GM18520 (cell line): ENCODE measurements at regions not wholly inside any gene's neighbourhood (a gene's known extent, or its start where the extent isn't known, plus 50 kb on each side); places are given as distances from the start of the nearest gene placed in this dataset.

ENCODE experiments used
- ATAC-seq: cut with Tn5 transposase; IDR thresholded peaks from one replicate; pipeline ENCODE4 v1.9.1; 2021; ENCODE audit not compliant: unreplicated experiment

DNA sequence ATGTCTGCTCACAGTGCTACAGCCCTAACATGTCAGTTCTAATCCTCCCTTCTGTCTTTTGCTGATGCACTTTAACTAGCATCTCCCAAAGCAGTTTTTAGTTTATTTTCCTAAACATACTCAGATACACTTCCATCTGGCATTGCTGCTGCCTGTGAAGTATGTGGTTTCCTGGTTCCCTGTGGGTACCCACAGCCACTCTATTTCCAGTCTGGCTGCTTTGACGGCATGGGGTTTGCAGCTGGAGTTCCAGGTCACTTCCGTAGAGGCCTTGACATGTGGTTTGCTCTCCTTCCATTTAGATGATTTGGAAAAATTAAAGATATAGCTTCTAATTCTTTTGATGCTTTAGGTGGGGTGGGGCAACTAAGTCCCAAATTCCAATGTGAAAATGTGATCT is 375.5 kb downstream of the PCDH20 start:
- no peak for ATAC-seq

DNA sequence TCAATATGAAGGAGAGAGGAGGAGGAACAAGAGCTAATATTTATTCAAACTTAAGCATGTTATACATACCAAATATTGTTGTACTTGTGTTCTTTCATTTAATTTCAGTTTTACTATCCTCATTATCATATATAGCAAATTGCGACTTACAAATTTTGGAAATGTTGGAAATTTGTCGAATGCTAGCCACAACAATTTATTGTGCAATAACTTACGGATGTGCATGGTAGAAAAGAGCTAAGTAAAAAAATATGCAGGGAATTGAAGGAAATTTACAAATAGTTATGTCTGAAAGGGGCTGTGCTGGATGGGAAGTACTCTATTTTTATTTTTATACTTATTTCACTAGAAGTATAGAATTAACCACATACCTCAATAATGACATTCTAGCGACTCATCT is 376.3 kb downstream of the PCDH20 start:
- no peak for ATAC-seq

DNA sequence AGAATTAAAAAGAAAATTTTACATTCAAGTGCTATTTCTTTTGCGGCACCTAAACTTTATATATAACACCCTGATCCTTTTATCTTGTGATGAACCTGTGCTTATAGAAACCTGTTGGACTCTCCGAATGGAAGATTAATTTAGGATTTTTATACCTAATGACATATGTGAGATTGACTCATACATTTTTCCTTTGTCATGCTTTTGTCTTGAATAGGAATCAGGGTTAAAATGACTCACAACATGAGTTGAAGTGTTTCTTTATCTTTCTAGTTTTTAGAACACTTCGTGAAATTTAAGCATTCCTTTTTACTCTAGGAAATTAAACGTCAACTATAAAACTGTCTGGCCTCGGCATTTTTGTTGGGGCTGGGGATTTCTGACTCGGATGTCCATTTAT is 378.9 kb downstream of the PCDH20 start:
- no peak for ATAC-seq

DNA sequence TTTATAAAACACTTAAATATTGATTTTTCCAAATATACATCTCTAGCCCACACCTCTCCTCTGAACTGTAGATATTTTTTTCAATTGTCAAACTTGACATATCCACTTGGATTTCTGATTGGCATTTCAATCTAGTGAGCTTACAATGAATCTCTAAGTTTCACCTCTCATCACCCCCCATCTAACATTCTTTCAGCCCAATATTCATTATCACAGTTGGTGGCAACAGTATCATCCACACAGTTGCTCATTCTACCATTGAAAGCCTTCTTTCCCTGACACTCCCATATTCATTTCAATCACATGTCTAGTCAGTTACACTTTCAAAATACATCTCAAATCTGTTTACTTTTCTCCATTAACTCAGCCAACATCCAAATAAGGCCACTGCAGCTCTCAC is 385.2 kb downstream of the PCDH20 start:
- ATAC-seq = no peak

DNA sequence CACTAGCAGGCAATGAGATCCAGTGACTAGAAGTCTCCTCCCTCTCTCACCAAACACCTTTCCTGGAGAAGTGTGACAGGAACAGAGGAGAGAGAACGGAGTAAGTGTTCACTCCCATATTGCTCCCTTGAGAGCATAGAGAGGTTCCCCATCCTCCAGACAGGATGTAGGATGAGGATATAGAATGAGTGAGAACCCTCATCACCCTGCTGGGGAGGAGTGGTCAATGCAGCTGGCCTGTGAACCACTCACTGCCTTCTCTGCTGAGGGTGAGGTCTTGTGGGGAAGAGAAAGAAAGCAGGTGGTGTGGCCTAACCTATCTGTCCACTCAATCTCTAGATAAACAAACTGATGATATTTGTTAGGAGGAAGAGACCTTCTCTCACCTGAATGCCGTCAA is 386.6 kb downstream of the PCDH20 start:
- no peak for ATAC-seq

DNA sequence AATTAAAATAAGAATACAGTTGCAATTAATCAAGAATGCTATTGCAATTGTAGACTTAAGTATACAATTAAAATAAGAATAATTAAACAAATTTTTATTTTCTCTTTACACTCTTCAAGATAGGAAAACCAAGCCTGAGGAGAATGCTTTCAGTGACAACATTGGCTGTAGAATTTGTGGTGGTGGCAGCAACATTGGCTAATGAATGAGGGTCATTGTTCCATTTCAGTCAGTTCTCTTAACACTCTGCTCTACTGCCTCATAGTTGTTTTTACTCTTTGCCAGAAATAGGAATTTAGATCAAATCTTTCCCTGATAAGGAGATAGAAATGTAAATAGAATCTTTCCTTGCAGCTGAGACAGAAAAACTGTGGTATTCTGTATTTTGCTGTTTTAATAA is 391.6 kb downstream of the PCDH20 start:
- ATAC-seq = no peak

DNA sequence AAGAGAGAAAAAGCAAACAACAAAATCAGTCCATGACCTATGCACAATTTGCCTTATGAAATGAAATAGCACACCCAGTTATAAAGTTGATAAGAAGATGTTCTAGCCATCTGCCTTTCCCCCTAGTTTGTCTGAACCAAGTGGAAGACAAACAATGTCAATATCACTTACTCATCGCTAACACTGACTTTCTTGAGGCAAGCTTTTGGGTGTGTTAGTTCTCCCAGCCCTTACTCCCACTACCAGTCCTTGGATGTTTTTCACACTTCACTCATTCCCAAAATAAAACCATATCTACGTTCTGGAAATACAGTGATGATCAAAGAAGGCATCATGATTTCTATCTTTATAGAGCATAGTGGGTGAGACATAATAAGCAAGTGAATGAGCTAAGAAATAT is 393.8 kb downstream of the PCDH20 start:
- no peak for ATAC-seq

DNA sequence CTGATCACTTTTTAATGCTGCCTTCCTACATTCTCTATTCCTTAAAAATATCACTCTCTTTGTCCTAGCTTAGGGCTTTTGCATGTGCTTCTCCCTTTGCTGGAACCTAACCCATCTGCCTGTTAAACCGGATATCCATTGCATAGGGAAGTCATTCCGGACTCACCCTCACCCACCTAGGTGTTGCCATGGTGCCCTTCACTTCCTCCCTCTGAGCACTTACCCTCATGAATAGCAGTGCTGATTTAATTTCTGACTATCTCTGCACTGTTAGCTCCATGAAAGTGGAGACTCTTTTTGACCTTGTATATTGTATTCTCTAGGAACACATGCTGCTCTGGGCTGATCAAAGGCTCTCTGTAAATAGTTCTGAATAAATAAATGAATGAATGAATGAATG is 401.9 kb downstream of the PCDH20 start:
- ATAC-seq = no peak

DNA sequence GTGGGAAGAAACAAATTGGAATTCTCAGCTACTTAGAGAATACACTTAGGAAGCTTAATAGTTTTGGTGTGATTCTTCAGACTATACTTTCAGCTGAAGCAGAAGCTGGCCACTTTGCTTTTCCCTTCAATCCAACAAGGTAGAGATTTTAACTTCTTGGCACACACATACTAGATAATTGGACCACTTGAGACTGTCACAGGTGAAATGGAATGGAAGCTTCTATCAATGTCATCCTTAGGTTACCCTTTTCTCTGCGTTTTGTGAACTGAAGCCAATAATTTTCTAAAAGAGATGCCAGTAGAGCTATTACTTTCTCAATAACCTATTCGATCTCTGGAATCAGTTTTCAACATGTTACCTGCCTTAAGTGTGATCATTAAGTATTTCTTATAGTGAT is 405.3 kb downstream of the PCDH20 start:
- no peak for ATAC-seq

DNA sequence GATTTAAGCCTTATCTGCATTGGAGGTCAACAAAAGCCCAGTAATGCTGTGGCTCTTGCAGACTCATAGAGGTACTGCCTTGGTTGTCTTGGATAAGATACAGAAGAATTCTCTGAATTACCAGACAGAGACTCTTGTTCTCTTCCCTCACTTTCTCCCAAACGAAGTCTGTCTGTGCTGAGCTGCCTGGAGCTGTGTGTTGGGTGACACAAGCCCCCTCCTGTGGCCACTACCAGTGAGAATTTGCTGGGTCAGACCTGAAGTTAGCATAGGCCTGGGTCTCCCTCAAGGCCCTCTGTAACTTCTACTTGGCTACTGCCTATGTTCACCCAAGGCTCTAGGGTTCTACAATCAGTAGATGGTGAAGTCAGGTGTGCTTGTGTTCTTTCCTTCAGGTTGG is 413.0 kb downstream of the PCDH20 start:
- no peak for ATAC-seq

DNA sequence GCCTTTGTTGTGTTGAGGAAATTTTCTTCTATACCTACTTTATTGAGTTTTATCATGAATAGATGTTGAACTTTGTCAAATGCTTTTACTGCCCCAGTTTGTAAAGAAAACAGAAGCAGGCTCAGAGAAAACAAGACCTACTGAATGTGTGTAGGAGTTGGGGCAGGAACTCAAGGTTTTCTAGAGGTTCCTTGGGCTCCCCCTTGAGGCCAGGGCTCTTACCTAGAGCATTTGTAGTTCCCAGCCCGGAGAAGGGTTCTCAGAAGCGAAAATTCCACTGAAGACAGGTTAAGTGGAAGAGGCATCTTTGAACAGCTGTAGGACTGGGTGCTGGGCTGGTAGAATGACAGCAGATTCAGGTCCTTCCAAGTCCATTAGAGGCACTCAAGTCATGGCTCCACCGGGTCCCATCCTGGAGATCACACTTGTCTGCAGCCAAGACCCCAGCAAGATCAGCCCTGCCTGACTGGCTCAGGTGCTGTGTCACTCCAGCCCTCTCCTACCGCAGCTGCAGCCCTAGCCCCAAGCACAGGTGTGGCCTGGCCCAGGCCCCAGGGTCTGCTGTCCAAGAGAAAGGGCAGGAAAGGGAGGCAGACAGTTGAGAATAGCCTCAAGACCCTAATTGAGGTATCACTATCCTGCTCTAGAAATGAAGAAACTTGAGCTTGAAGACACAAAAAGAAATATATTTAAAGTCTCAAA is 425.5 kb downstream of the PCDH20 start:
- no peak for ATAC-seq

DNA sequence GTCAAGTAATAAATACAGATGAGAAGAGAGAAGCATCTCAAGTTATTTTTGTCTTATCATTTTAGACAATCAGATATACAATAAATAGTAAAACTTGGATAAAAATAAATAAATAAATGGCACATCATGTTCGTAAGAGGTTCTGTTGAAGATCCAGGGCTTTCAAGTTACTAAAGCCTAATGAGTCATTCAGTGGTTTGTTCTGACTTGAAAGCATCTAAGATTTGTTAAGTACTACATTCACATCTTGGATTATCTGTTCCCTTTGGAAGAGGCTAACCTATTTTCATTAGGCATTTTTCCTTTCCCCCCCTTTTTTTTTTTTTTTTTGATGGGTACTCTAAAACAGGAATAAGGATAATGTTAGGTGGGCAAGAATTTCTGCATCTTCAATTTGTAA is 429.3 kb downstream of the PCDH20 start:
- no peak for ATAC-seq

DNA sequence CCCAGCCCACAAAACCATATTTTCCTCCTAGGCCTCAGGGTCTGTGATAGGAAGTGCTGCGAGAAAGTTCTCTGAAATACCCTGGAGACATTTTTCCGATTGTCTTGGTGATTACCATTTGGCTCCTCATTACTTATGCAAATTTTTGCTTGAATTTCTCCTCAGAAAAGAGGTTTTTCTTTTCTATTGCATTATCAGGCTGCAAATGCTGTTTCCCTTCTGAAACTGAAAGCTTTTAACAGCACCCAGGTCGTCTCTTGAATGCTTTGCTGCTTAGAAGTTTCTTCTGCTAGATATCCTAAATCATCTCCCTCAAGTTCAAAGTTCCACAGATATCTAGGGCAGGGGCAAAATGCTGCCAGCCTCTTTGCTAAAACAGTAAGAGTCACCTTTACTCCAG is 434.2 kb downstream of the PCDH20 start:
- no peak for ATAC-seq

DNA sequence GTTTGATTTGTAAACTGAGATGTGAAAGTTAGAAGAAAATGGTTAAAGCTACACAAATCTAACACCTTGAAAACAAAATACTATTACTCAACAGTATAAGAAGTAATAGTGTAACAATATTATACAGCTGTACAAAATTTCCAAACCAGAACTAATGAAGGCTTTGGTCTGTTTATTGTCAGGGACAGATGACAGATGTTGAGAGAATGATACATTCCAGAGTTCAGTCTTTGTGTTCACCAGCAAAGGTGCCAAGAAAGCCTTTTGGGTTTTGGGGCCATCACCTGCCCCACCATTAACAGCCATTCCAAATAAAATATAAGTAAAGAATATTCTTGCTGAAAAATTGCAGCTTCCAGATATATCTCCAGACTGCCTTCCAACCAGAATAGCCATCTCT is 439.3 kb downstream of the PCDH20 start:
- no peak for ATAC-seq

DNA sequence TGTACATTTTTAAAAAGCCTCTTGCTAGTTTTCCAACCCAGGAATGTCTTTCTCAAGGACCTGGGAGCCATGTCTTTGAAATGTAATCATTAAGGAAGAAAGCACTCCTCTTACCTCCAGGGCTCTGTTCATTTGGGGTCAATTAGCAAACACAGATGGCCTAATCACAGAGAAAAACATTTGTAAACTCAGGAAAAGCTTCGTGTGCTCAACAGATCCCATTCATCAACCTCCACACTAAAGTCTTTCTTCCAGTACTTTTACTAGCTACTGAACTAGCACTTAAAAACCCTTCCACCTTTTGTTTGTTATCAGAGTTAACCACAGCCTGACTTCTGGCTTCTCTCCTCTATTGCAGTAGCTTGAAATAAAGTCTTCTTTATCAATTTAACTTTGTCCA is 441.4 kb downstream of the PCDH20 start:
- no peak for ATAC-seq

DNA sequence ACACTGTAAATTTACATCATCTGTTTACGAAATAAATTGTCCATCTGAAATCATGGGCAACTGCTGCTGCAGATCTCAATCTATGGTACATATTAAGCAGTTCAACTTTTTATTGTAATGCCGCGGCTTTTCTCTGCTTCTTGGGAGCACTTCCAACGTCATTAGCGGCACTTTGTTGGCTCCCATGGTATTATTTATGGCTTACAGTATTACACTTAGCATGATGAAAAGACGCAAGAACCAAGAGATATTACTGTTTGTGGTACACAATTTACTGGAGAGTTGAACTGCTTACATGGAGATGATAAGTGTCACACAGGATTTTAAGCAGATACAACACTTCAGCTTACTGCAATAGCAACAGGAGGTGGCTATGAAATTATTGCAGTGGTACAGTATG is 442.1 kb downstream of the PCDH20 start:
- ATAC-seq = no peak

DNA sequence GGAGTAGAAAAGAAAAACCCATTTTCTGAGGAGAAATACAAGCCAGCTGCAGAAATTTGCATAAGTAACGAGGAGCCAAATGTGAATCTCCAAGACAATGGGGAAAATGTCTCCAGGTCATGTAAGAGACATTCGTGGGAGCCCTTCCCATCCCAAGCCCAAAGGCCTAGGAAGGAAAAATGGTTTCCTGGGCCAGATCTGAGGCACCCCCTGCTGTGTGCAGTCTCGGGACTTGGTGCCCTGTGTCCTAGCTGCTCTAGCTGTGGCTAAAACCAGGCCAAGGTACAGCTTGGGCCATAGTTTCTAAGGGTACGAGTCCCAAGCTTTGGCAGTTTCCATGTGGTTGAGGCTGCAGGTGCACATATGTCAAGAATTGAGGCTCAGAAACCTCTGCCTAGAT is 444.9 kb downstream of the PCDH20 start:
- no peak for ATAC-seq

DNA sequence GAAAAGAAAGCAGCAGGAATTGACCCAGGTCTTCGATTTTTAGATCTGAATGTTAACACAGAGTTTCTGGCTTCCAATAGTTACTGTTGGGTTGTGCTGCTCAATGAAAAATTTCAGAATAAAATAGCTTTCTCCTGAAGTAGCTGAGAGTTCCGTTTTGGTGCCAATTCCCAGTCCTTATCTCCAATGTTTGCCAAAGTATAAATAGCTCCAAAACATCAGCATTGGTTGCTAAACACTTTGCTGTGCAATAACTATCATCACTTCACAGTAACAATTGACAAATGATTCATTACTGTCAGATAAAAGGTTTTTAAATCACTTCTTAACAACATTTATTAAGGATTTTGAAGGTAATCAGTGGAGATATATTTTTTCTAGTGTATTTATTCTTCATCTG is 446.0 kb downstream of the PCDH20 start:
- no peak for ATAC-seq

DNA sequence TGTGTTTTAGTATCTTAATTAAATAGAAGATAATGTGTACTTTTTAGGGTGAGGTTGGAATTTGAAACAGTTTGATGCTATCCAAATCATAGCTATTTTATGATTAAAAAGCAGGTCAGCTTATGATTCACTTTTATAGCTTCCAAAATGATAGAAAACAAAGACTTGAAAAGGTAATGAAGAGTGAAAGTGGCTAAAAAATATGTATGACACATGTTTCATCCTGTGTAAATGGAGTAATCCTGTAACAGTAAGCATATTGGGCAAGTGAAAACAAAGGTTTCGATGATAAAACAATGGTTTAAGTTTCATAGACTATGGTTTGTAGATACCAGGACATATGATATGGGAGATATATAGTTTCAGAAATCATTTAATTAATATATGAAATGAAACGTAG is 456.2 kb downstream of the PCDH20 start:
- ATAC-seq = no peak

DNA sequence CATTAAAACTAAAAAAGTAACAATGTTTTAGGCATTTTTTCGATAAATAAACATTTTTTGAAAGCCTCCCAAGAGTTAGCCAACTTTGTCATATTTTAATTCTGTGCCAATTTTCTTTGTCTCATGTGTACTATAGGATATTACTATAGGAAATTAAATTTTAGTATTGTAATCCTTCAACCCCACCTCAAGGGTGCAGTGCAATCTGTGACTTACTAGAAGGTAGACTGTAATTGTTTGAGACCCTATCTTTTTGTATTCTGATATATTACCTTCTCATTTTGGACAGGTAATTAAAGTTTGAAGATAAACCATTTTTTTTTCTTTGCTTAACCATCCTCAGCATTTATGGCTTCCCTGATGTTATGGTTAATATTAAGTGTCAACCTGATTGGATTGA is 457.8 kb downstream of the PCDH20 start:
- no peak for ATAC-seq

DNA sequence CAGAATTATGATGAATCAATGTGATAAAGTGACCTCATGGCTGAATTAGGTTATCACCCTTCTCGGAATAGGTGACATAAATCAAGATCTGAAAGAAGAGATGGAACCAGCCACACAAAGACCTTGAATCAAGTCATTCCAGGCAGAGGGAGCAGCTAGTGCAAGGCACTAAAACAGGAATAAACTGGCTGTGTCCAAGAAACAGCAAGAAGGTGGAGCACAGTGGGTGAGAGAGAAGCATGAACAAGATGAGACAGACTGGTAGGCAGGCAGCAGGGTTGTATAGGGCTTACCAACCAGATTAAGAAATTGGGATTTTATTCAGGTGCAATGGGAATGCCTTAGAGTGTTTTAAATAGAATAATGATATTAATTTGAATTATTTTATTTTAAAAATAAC is 470.3 kb downstream of the PCDH20 start:
- ATAC-seq = no peak

DNA sequence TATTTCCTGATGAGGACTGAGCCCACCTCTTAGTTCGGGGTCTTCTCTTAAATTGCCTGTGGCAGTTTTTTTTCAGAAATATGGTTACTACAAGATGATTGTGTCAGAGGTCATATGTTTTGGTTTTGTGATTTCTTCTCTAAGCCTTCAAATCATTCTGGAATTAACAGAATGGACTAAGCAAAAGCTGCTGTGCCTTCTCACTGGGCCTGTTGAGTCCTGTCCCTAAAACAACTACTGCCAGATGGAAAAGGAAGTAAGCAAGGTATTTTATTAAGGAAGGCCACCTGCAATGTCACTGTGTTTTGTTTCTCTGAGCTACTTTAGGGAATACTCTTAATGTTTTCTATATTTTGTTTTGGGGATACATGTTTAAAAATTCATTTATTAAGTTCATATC is 470.8 kb downstream of the PCDH20 start:
- no peak for ATAC-seq

DNA sequence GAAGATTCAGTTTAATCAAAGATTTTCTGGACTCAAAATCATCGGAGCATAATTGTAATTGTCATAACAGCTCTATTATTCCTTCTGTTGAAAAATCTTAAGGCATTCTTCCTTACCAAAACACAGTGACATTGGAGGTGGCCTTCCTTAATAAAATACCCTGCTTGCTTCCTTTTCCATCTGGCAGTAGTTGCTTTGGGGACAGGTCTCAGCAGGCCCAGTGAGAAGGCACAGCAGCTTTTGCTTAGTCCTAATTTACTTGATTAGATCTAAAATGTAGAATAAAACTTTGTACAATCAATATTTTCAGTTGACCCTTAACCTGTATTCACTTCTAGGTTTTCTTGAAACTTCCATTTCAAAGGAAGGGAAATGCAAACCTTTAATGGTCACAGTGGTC is 471.6 kb downstream of the PCDH20 start:
- no peak for ATAC-seq

DNA sequence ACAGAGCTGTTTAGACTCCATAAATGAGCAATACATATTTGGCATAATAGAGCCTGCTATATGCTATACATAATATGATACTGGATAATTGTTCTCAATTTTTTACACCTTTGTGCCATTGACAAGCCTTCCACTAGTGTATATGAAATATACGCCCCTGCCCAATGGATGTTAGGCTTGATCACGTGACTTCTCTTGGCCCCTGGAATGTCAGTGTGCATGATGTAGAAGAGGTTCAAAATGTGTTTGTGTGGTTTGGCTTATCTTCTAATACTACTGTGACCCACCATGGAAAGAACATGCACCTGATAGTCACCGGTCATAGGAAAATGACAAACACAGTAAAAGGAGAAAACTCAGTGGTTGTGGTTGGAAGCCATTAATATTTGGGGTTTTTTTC is 479.4 kb downstream of the PCDH20 start:
- no peak for ATAC-seq
